SK-N-SH treated with all-trans-retinoic acid at 6 μM for 48 hours (cell line): ENCODE measurements at regions not wholly inside any gene's neighbourhood (a gene's known extent, or its start where the extent isn't known, plus 50 kb on each side); places are given as distances from the start of the nearest gene placed in this dataset.

Experiments
- ATAC-seq: fragments of 200-7000 bp; cut with Tn5 transposase; 3 replicates; pipeline ENCODE4 v1.9.1; 2020; ENCODE audit warnings: mild to moderate bottlenecking, moderate library complexity
- ARNTL ChIP-seq: fragments of 450-650 bp; formaldehyde crosslinking; IDR thresholded peaks from 2 replicates; pipeline ENCODE4 v1.5.0; 2020; ENCODE audit warnings: low read depth, mild to moderate bottlenecking, moderate library complexity, borderline replicate concordance
- BACH2 ChIP-seq: fragments of 250-450 bp; sonication (Bioruptor Pico); IDR thresholded peaks from 2 replicates; pipeline ENCODE4 v1.9.0; 2021; ENCODE audit warnings: mild to moderate bottlenecking, borderline replicate concordance
- ESRRG ChIP-seq: fragments of 250-450 bp; sonication (Bioruptor Pico); IDR thresholded peaks from 2 replicates; pipeline ENCODE4 v1.6.1; 2021; ENCODE audit warnings: mild to moderate bottlenecking
- GLIS3 ChIP-seq: fragments of 250-450 bp; sonication (Bioruptor Pico); IDR thresholded peaks from 2 replicates; pipeline ENCODE4 v1.5.0; 2020; ENCODE audit warnings: mild to moderate bottlenecking, moderate library complexity
- ISL1 ChIP-seq: fragments of 250-450 bp; sonication (Bioruptor Pico); IDR thresholded peaks from 2 replicates; pipeline ENCODE4 v2.1.2; 2022; ENCODE audit warnings: mild to moderate bottlenecking, moderate library complexity
- PPARA ChIP-seq: fragments of 250-450 bp; sonication (Bioruptor Pico); IDR thresholded peaks from 2 replicates; pipeline ENCODE4 v1.5.0; 2020; ENCODE audit warnings: mild to moderate bottlenecking, borderline replicate concordance
- RARB ChIP-seq: fragments of 250-450 bp; sonication (Bioruptor Pico); IDR thresholded peaks from 2 replicates; pipeline ENCODE4 v1.8.0; 2021; ENCODE audit warnings: mild to moderate bottlenecking, moderate library complexity
- SNAI2 ChIP-seq: fragments of 250-450 bp; sonication (Bioruptor Pico); IDR thresholded peaks from 2 replicates; pipeline ENCODE4 v1.5.0; 2020; ENCODE audit warnings: mild to moderate bottlenecking, moderate library complexity
- TCF4 ChIP-seq: fragments of 250-450 bp; sonication (Bioruptor Pico); IDR thresholded peaks from 2 replicates; pipeline ENCODE4 v1.8.0; 2021; ENCODE audit warnings: mild to moderate bottlenecking, moderate library complexity, borderline replicate concordance
- TOX ChIP-seq: fragments of 250-450 bp; sonication (Bioruptor Pico); IDR thresholded peaks from 2 replicates; pipeline ENCODE4 v1.8.0; 2021; ENCODE audit warnings: mild to moderate bottlenecking, moderate library complexity, borderline replicate concordance
- ZC3H10 ChIP-seq: fragments of 250-450 bp; sonication (Bioruptor Pico); IDR thresholded peaks from 2 replicates; pipeline ENCODE4 v1.5.1; 2021; ENCODE audit warnings: mild to moderate bottlenecking, moderate library complexity
- ZFP30 ChIP-seq: fragments of 450-650 bp; formaldehyde crosslinking; IDR thresholded peaks from 2 replicates; pipeline ENCODE4 v1.5.0; 2022; ENCODE audit warnings: mild to moderate bottlenecking, moderate library complexity
- ZNF565 ChIP-seq: fragments of 450-650 bp; formaldehyde crosslinking; conservative IDR thresholded peaks from 2 replicates; pipeline ENCODE4 v1.5.0; 2020; ENCODE audit warnings: low read depth, mild to moderate bottlenecking, moderate library complexity
- ZNF70 ChIP-seq: fragments of 450-650 bp; formaldehyde crosslinking; IDR thresholded peaks from 2 replicates; pipeline ENCODE4 v1.5.0; 2020; ENCODE audit warnings: mild to moderate bottlenecking, moderate library complexity
- ZNF8 ChIP-seq: fragments of 450-650 bp; formaldehyde crosslinking; IDR thresholded peaks from 2 replicates; pipeline ENCODE4 v1.5.0; 2020; ENCODE audit warnings: mild to moderate bottlenecking, moderate library complexity
- TF ChIP-seq, protein P1 (sequence below): fragments of 250-450 bp; sonication (Bioruptor Pico); IDR thresholded peaks from 2 replicates; pipeline ENCODE4 v1.8.0; 2021; ENCODE audit warnings: low read depth, mild to moderate bottlenecking, moderate library complexity, borderline replicate concordance
- TF ChIP-seq, protein P2 (sequence below): fragments of 250-450 bp; sonication (Bioruptor Pico); IDR thresholded peaks from 2 replicates; pipeline ENCODE4 v1.8.0; 2020; ENCODE audit warnings: mild to moderate bottlenecking, moderate library complexity, borderline replicate concordance
- TF ChIP-seq, protein P3 (sequence below): fragments of 250-450 bp; sonication (Bioruptor Pico); IDR thresholded peaks from 2 replicates; pipeline ENCODE4 v1.5.1; 2020; ENCODE audit warnings: low read depth, mild to moderate bottlenecking, moderate library complexity
- TF ChIP-seq, protein P4 (sequence below): fragments of 250-450 bp; sonication (Bioruptor Pico); IDR thresholded peaks from 2 replicates; pipeline ENCODE4 v1.5.0; 2020; ENCODE audit warnings: mild to moderate bottlenecking, moderate library complexity
- TF ChIP-seq, protein P5 (sequence below): fragments of 250-450 bp; sonication (Bioruptor Pico); IDR thresholded peaks from 2 replicates; pipeline ENCODE4 v1.5.1; 2021; ENCODE audit warnings: mild to moderate bottlenecking, moderate library complexity

DNA sequence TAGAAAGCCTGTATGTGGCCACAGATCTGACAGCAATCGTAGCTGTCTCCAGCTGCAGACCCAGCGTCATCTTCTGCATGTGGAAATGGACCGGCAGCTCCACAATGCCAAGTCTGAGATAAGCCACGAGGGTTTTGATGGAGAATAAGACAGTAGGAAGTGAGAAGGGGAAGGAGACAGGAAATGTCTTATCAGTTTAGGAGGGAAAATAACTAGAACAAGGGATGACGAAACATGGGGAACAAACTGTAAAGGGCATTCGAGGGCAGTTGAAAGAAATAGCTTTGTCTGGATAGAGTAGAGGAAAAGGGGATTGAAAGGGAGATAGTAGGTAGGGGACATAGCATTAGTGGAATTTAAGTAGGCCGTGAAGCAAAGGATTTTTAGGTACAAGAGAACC lies 74.0 kb upstream of the CTTNBP2NL start:
- ATAC-seq: no peak
- no peak for TF ChIP-seq SNAI2 (CRISPR knock-in tag)
- TF ChIP-seq GLIS3 (CRISPR knock-in tag): no peak
- no peak for TF ChIP-seq ZFP30 (CRISPR knock-in tag)
- no peak for TF ChIP-seq ZNF70 (CRISPR knock-in tag)
- TF ChIP-seq, protein P1, sequence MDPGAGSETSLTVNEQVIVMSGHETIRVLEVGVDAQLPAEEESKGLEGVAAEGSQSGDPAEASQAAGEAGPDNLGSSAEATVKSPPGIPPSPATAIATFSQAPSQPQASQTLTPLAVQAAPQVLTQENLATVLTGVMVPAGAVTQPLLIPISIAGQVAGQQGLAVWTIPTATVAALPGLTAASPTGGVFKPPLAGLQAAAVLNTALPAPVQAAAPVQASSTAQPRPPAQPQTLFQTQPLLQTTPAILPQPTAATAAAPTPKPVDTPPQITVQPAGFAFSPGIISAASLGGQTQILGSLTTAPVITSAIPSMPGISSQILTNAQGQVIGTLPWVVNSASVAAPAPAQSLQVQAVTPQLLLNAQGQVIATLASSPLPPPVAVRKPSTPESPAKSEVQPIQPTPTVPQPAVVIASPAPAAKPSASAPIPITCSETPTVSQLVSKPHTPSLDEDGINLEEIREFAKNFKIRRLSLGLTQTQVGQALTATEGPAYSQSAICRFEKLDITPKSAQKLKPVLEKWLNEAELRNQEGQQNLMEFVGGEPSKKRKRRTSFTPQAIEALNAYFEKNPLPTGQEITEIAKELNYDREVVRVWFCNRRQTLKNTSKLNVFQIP: no peak
- TF ChIP-seq PPARA (CRISPR knock-in tag): no peak
- TF ChIP-seq, protein P2, sequence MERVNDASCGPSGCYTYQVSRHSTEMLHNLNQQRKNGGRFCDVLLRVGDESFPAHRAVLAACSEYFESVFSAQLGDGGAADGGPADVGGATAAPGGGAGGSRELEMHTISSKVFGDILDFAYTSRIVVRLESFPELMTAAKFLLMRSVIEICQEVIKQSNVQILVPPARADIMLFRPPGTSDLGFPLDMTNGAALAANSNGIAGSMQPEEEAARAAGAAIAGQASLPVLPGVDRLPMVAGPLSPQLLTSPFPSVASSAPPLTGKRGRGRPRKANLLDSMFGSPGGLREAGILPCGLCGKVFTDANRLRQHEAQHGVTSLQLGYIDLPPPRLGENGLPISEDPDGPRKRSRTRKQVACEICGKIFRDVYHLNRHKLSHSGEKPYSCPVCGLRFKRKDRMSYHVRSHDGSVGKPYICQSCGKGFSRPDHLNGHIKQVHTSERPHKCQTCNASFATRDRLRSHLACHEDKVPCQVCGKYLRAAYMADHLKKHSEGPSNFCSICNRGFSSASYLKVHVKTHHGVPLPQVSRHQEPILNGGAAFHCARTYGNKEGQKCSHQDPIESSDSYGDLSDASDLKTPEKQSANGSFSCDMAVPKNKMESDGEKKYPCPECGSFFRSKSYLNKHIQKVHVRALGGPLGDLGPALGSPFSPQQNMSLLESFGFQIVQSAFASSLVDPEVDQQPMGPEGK (CRISPR knock-in tag): no peak
- TF ChIP-seq ZNF8: no peak
- TF ChIP-seq, protein P3, sequence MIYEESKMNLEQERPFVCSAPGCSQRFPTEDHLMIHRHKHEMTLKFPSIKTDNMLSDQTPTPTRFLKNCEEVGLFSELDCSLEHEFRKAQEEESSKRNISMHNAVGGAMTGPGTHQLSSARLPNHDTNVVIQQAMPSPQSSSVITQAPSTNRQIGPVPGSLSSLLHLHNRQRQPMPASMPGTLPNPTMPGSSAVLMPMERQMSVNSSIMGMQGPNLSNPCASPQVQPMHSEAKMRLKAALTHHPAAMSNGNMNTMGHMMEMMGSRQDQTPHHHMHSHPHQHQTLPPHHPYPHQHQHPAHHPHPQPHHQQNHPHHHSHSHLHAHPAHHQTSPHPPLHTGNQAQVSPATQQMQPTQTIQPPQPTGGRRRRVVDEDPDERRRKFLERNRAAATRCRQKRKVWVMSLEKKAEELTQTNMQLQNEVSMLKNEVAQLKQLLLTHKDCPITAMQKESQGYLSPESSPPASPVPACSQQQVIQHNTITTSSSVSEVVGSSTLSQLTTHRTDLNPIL (CRISPR knock-in tag): no peak
- no peak for TF ChIP-seq TOX (CRISPR knock-in tag)
- TF ChIP-seq ZC3H10: no peak
- no peak for TF ChIP-seq RARB (CRISPR knock-in tag)

DNA sequence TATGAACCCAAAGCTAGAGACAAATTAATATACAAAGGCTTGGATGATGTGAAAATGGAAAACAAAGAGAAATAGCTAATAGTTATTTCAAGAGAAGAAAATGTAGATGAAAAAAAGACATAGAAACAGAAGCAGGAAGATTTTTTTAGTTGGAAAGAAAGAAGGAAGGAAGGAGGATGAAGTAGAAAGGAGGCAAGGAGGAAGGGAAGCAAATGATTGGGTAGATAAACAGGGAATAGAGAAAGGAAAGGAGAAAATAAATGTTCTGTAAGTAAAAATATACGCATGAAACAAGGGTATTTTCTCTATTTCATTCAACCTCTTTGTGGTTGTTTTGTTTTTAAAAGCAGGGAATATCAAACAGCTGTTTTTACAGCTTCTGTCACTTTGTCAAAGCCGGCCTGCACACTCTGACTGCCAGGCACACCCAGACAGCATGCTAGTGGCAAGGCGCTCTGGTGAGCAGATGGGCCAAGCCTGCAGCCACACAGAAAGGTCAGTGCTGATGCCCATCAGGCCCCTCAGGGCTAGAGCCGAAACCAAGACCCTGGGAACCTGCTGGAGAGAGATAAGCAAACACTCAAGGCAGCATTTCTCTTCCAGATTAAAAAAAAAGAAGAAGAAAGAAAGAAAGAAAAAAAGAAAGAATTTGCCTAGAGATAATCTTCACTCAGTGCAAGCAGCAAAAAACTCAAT lies 72.9 kb upstream of the CTTNBP2NL start:
- peak; percentile 18; the same call in 1 of the 2 replicates for TF ChIP-seq TCF4 (CRISPR knock-in tag)
- no peak for TF ChIP-seq ARNTL
- ATAC-seq: no peak

DNA sequence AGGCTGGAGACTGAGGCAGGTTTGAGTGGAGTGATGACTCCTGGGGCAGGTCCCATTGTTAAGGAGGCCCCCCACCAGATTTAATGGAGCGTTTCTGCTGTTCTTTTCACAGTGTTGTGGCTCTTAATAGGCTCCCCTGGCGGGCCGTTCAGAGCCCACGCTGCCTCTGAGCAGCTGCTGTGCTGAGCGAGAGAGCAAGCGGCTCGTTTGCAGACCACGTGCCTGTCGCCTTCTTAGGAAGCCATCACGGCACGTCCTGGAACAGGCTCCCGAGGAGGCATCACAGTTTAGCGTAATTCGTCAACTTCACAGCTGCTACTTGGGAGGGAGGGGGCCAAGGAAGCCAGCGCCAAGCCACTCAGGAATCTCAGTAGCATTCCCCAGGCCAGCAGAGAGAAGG lies 70.5 kb upstream of the CTTNBP2NL start:
- ATAC-seq: no peak
- TF ChIP-seq, protein P3 (CRISPR knock-in tag): no peak

DNA sequence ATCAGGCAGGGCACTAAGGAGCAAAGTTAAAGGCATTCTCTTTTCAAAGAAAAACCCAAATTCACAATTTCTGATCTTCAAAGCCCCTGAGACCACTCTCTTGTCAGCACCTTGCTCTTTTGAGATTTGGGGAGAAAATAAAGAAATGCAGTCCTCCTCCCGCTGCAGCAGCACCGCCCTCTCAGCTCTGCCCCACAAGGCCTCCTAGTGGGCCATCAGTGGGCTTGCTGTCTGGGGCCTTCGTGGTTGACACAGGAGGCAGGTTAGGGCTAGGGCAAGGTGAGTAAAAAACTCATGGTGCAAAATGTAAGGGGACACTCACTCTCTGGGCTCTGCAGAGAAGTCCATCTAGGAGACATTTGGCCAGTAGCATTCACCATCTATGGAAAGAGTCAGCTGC lies 67.4 kb upstream of the CTTNBP2NL start:
- no peak for ATAC-seq
- TF ChIP-seq TOX (CRISPR knock-in tag) (no peak), RARB (CRISPR knock-in tag) (no peak), GLIS3 (CRISPR knock-in tag) (no peak), ZNF565 (CRISPR knock-in tag) (no peak), ZFP30 (CRISPR knock-in tag) (no peak)

DNA sequence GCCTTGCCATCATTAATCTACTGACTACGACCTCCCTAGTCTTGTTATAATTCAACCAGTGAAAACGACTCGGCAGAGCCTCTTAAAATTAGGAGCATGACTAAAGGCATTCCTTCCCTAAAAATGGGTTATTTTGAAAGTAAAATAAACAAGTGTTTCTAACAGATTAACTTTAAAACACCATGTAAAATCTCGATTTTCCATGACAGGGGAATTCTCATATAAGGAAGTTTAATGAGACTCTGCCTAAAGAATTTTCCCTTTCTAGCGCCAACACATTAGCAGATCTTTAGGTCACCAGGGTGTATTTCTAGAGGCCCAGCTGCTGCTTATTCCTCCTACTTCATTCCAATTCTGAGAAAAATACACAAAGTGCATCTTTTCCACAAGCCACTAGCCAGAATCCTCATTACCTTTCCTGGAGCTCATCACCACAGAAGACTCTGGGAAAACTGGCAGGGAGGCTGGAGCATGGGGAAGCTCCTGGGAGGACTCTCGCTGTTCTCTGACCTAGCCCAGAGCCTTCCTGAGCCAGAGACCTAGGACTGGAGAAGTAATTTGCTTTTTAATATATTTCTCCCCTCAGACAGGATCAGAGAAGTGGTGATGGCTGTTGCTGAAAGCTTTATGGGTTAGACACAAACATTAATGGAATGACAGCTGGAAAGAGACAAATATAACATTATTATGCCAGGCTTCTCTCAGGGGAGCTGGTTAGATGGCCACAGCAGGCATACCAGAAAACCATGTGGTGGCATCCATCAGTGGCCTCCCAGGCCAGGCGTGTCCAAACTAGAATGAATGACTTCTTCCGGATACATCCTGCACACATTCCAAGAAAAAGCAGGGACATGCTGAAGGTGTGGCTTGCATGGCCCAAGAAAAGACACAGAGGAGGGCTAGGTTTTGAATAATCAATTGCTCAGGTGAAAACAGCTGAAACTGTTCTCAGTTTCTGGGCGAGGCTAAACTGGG lies 63.6 kb upstream of the CTTNBP2NL start:
- ATAC-seq: no peak
- TF ChIP-seq ZNF70 (CRISPR knock-in tag) (no peak), ISL1 (CRISPR knock-in tag) (no peak), ZFP30 (CRISPR knock-in tag) (no peak), TCF4 (CRISPR knock-in tag) (no peak), ESRRG (CRISPR knock-in tag) (no peak), BACH2 (CRISPR knock-in tag) (no peak)
- TF ChIP-seq, protein P1: no peak
- TF ChIP-seq, protein P4, sequence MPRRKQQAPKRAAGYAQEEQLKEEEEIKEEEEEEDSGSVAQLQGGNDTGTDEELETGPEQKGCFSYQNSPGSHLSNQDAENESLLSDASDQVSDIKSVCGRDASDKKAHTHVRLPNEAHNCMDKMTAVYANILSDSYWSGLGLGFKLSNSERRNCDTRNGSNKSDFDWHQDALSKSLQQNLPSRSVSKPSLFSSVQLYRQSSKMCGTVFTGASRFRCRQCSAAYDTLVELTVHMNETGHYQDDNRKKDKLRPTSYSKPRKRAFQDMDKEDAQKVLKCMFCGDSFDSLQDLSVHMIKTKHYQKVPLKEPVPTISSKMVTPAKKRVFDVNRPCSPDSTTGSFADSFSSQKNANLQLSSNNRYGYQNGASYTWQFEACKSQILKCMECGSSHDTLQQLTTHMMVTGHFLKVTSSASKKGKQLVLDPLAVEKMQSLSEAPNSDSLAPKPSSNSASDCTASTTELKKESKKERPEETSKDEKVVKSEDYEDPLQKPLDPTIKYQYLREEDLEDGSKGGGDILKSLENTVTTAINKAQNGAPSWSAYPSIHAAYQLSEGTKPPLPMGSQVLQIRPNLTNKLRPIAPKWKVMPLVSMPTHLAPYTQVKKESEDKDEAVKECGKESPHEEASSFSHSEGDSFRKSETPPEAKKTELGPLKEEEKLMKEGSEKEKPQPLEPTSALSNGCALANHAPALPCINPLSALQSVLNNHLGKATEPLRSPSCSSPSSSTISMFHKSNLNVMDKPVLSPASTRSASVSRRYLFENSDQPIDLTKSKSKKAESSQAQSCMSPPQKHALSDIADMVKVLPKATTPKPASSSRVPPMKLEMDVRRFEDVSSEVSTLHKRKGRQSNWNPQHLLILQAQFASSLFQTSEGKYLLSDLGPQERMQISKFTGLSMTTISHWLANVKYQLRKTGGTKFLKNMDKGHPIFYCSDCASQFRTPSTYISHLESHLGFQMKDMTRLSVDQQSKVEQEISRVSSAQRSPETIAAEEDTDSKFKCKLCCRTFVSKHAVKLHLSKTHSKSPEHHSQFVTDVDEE: no peak
- TF ChIP-seq, protein P5, sequence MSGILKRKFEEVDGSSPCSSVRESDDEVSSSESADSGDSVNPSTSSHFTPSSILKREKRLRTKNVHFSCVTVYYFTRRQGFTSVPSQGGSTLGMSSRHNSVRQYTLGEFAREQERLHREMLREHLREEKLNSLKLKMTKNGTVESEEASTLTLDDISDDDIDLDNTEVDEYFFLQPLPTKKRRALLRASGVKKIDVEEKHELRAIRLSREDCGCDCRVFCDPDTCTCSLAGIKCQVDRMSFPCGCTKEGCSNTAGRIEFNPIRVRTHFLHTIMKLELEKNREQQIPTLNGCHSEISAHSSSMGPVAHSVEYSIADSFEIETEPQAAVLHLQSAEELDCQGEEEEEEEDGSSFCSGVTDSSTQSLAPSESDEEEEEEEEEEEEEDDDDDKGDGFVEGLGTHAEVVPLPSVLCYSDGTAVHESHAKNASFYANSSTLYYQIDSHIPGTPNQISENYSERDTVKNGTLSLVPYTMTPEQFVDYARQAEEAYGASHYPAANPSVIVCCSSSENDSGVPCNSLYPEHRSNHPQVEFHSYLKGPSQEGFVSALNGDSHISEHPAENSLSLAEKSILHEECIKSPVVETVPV (CRISPR knock-in tag): no peak
